Stimulated activated effector memory CD8-positive, alpha-beta T cell treated with anti-CD3 and anti-CD28 coated beads, Interleukin-12 subunit alpha, Interleukin-12 subunit beta, amount 100 ng/mL, for 72 hours (primary cell): ENCODE measurements at regions not wholly inside any gene's neighbourhood (a gene's known extent, or its start where the extent isn't known, plus 50 kb on each side); places are given as distances from the start of the nearest gene placed in this dataset.

Source experiments
- ATAC-seq: fragments of 150-1000 bp; cut with Tn5 transposase; 2 replicates; pipeline ENCODE4 v1.10.0; 2021
- DNase-seq, 2 donors: peaks; one replicate each; pipeline ENCODE4 v3.0.0; 2021 to 2022; ENCODE audit warnings: low spot score in 2 of 2
- H3K27ac Mint-ChIP-seq: one replicate; pipeline ENCODE4 v1.8.0; 2022; ENCODE audit warnings: mild to moderate bottlenecking, mixed read lengths
- H3K36me3 Mint-ChIP-seq: one replicate; pipeline ENCODE4 v1.8.0; 2022; ENCODE audit warnings: mild to moderate bottlenecking, mixed read lengths
- H3K4me1 Mint-ChIP-seq: one replicate; pipeline ENCODE4 v1.8.0; 2022; ENCODE audit warnings: mixed read lengths
- H3K4me3 Mint-ChIP-seq: one replicate; pipeline ENCODE4 v1.8.0; 2022; ENCODE audit warnings: mild to moderate bottlenecking, mixed read lengths
- H3K9me3 Mint-ChIP-seq: one replicate; pipeline ENCODE4 v1.8.0; 2022; ENCODE audit warnings: mixed read lengths

- no peaks in the 10 kb centered on the region for H3K36me3 Mint-ChIP-seq
- H3K4me1 Mint-ChIP-seq, result no peaks in the 10 kb centered on the region
- DNase-seq (no peak), ATAC-seq (no peak)
- no peaks in the 10 kb centered on the region for H3K9me3 Mint-ChIP-seq
- no peak overlapping the region for H3K4me3 Mint-ChIP-seq
- no peak overlapping the region for H3K27ac Mint-ChIP-seq
These were observed 210.5 kb upstream of the ANO3 start for GRCh38 chr11:26121466-26121865.

- no peak overlapping the region for H3K4me3 Mint-ChIP-seq
- H3K27ac Mint-ChIP-seq, result no peak overlapping the region
- H3K4me1 Mint-ChIP-seq, result no peaks in the 10 kb centered on the region
- H3K9me3 Mint-ChIP-seq, result peaks cover 4% of the 10 kb centered on the region
- no peaks in the 10 kb centered on the region for H3K36me3 Mint-ChIP-seq
- no peak for ATAC-seq
- no peak for DNase-seq
These were observed 205.2 kb upstream of the ANO3 start for GRCh38 chr11:26126741-26127140.

GRCh38 chr11:26127336-26127735 is 204.6 kb upstream of the ANO3 start:
- DNase-seq (no peak), ATAC-seq (no peak)
- Mint-ChIP-seq H3K4me1 (no peaks in the 10 kb centered on the region), H3K36me3 (no peaks in the 10 kb centered on the region), H3K9me3 (peaks cover 9% of the 10 kb centered on the region), H3K27ac (no peak overlapping the region), H3K4me3 (no peak overlapping the region)

- Mint-ChIP-seq H3K27ac (no peak overlapping the region), H3K4me1 (no peaks in the 10 kb centered on the region), H3K4me3 (no peak overlapping the region), H3K9me3 (peaks cover 16% of the 10 kb centered on the region), H3K36me3 (no peaks in the 10 kb centered on the region)
- no peak for DNase-seq
- ATAC-seq, result no peak
These were observed 200.5 kb upstream of the ANO3 start for GRCh38 chr11:26131406-26131805.

GRCh38 chr11:26134053-26134452 is 197.9 kb upstream of the ANO3 start:
- no peaks in the 10 kb centered on the region for H3K36me3 Mint-ChIP-seq
- no peak for ATAC-seq
- no peak overlapping the region for H3K27ac Mint-ChIP-seq
- H3K9me3 Mint-ChIP-seq, result peaks cover 13% of the 10 kb centered on the region
- no peak overlapping the region for H3K4me3 Mint-ChIP-seq
- no peaks in the 10 kb centered on the region for H3K4me1 Mint-ChIP-seq
- DNase-seq, result no peak

- DNase-seq, result no peak
- Mint-ChIP-seq H3K4me1 (no peaks in the 10 kb centered on the region), H3K9me3 (peaks cover 13% of the 10 kb centered on the region), H3K4me3 (no peak overlapping the region), H3K36me3 (no peaks in the 10 kb centered on the region), H3K27ac (no peak overlapping the region)
- ATAC-seq, result no peak
These were observed 197.2 kb upstream of the ANO3 start for GRCh38 chr11:26134481-26135355.

- Mint-ChIP-seq H3K9me3 (peaks cover 7% of the 10 kb centered on the region), H3K4me1 (no peaks in the 10 kb centered on the region), H3K27ac (no peak overlapping the region), H3K36me3 (no peaks in the 10 kb centered on the region), H3K4me3 (no peak overlapping the region)
- no peak for DNase-seq
- ATAC-seq, result no peak
These were observed 194.3 kb upstream of the ANO3 start for GRCh38 chr11:26137651-26138050.

- ATAC-seq (no peak), DNase-seq (no peak)
- H3K4me3 Mint-ChIP-seq, result no peak overlapping the region
- no peaks in the 10 kb centered on the region for H3K36me3 Mint-ChIP-seq
- no peaks in the 10 kb centered on the region for H3K4me1 Mint-ChIP-seq
- H3K27ac Mint-ChIP-seq, result no peak overlapping the region
- no peaks in the 10 kb centered on the region for H3K9me3 Mint-ChIP-seq
These were observed 189.0 kb upstream of the ANO3 start for GRCh38 chr11:26142891-26143290.

GRCh38 chr11:26143566-26144290 is 188.2 kb upstream of the ANO3 start:
- DNase-seq, result no peak
- Mint-ChIP-seq H3K27ac (no peak overlapping the region), H3K4me1 (no peaks in the 10 kb centered on the region), H3K4me3 (no peak overlapping the region), H3K9me3 (no peaks in the 10 kb centered on the region), H3K36me3 (no peaks in the 10 kb centered on the region)
- no peak for ATAC-seq

GRCh38 chr11:26144291-26144690 is 187.6 kb upstream of the ANO3 start:
- H3K36me3 Mint-ChIP-seq, result no peaks in the 10 kb centered on the region
- DNase-seq, result no peak
- no peak for ATAC-seq
- no peak overlapping the region for H3K27ac Mint-ChIP-seq
- no peak overlapping the region for H3K4me3 Mint-ChIP-seq
- no peaks in the 10 kb centered on the region for H3K9me3 Mint-ChIP-seq
- H3K4me1 Mint-ChIP-seq, result no peaks in the 10 kb centered on the region

GRCh38 chr11:26144911-26145310 is 187.0 kb upstream of the ANO3 start:
- DNase-seq (no peak), ATAC-seq (no peak)
- Mint-ChIP-seq H3K4me3 (no peak overlapping the region), H3K36me3 (no peaks in the 10 kb centered on the region), H3K4me1 (no peaks in the 10 kb centered on the region), H3K27ac (no peak overlapping the region), H3K9me3 (no peaks in the 10 kb centered on the region)

GRCh38 chr11:26149585-26149984 is 182.3 kb upstream of the ANO3 start:
- H3K4me1 Mint-ChIP-seq, result no peaks in the 10 kb centered on the region
- H3K4me3 Mint-ChIP-seq, result no peak overlapping the region
- no peaks in the 10 kb centered on the region for H3K36me3 Mint-ChIP-seq
- no peak overlapping the region for H3K27ac Mint-ChIP-seq
- DNase-seq (no peak), ATAC-seq (no peak)
- peaks cover 7% of the 10 kb centered on the region for H3K9me3 Mint-ChIP-seq

- Mint-ChIP-seq H3K27ac (no peak overlapping the region), H3K4me3 (no peak overlapping the region), H3K9me3 (peaks cover 7% of the 10 kb centered on the region), H3K36me3 (no peaks in the 10 kb centered on the region), H3K4me1 (no peaks in the 10 kb centered on the region)
- ATAC-seq, result no peak
- no peak for DNase-seq
These were observed 181.9 kb upstream of the ANO3 start for GRCh38 chr11:26150031-26150430.

- H3K27ac Mint-ChIP-seq, result no peak overlapping the region
- H3K4me1 Mint-ChIP-seq, result no peaks in the 10 kb centered on the region
- no peak overlapping the region for H3K4me3 Mint-ChIP-seq
- DNase-seq, result no peak
- H3K9me3 Mint-ChIP-seq, result peaks cover 12% of the 10 kb centered on the region
- no peak for ATAC-seq
- H3K36me3 Mint-ChIP-seq, result no peaks in the 10 kb centered on the region
These were observed 173.7 kb upstream of the ANO3 start for GRCh38 chr11:26158251-26158650.

- ATAC-seq, result no peak
These were observed 169.6 kb upstream of the ANO3 start for GRCh38 chr11:26162291-26162690.

GRCh38 chr11:26186389-26186788 is 145.5 kb upstream of the ANO3 start:
- Mint-ChIP-seq H3K9me3 (peaks cover 7% of the 10 kb centered on the region), H3K27ac (no peak overlapping the region), H3K4me1 (no peaks in the 10 kb centered on the region), H3K36me3 (no peaks in the 10 kb centered on the region), H3K4me3 (no peak overlapping the region)
- no peak for ATAC-seq
- no peak for DNase-seq

More at GRCh38 chr11:26162291-26162690, 169.6 kb upstream of the ANO3 start:
- H3K4me1 Mint-ChIP-seq, result no peaks in the 10 kb centered on the region
- no peak overlapping the region for H3K27ac Mint-ChIP-seq
- peaks cover 11% of the 10 kb centered on the region for H3K9me3 Mint-ChIP-seq
- no peak overlapping the region for H3K4me3 Mint-ChIP-seq
- DNase-seq, result no peak
- no peaks in the 10 kb centered on the region for H3K36me3 Mint-ChIP-seq
